ENCODE measurements at regions not wholly inside any gene's neighbourhood (a gene's known extent, or its start where the extent isn't known, plus 50 kb on each side); places are given as distances from the start of the nearest gene placed in this dataset.

- no peak for TF ChIP-seq CTCF (IDR thresholded peaks at IDR 0.05)
- H3K4me3 ChIP-seq: no peak overlapping the region
- no peaks in the 10 kb centered on the region for H3K36me3 ChIP-seq (ENCODE audit: insufficient read depth in 1 of 2, low read depth in 1 of 2)
- intact Hi-C loops (cut with DNase I): no loop called here
- no peaks in the 10 kb centered on the region for H3K9me3 ChIP-seq
- ATAC-seq (no peak), DNase-seq (no peak)
- no peak overlapping the region for H3K27ac ChIP-seq
- WGBS, 3 donors: 63 to 72% (median 71%) methylated on average over 3 of the region's 3 CpGs
- H3K27me3 ChIP-seq (ENCODE audit: insufficient read depth in 3 of 3, low read length in 2 of 3): no peaks in the 10 kb centered on the region
- H3K4me1 ChIP-seq: no peaks in the 10 kb centered on the region
Measured at GRCh38 chr4:15182600-15183220, 180.4 kb downstream of the CPEB2 start.

DNA sequence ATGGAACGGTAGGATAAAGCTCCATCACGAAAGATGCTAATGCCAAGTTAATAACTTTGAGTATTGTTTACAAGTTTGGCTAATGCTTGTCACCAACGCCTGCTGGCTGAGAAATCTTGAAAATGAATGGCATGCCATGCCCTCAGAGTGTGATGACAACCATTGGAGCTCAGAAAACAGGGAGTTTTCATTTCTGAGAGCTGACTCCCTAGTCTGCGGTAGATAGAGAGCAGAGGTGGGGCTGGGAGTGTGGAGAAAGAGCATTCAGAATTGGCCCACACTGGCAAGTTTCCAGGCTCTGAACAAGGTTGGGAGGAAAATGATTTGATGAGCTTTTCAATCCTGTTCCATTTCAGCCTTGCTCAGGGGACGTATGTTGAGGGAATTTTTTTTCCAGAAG lies 183.9 kb downstream of the CPEB2 start:
- TF ChIP-seq CTCF (IDR thresholded peaks at IDR 0.05): no peak
- no peak for ATAC-seq
- Histone ChIP-seq H3K4me3 (no peak overlapping the region), H3K9me3 (no peaks in the 10 kb centered on the region), H3K36me3 (ENCODE audit: insufficient read depth in 1 of 2, low read depth in 1 of 2) (no peaks in the 10 kb centered on the region), H3K27me3 (ENCODE audit: insufficient read depth in 3 of 3, low read length in 2 of 3) (no peaks in the 10 kb centered on the region), H3K4me1 (no peaks in the 10 kb centered on the region), H3K27ac (no peak overlapping the region)
- WGBS, 3 donors: 22 to 33% (median 30%) methylated on average over 5 of the region's 5 CpGs
- intact Hi-C loops (cut with DNase I): no loop called here
- no peak for DNase-seq

- Histone ChIP-seq H3K27me3 (ENCODE audit: insufficient read depth in 3 of 3, low read length in 2 of 3) (peaks cover 0 to 4% (median 0%) of the 10 kb centered on the region in 3 donors), H3K27ac (no peak overlapping the region), H3K4me1 (no peaks in the 10 kb centered on the region), H3K36me3 (ENCODE audit: insufficient read depth in 1 of 2, low read depth in 1 of 2) (no peaks in the 10 kb centered on the region), H3K4me3 (no peak overlapping the region), H3K9me3 (no peaks in the 10 kb centered on the region)
- DNase-seq: no peak
- ATAC-seq: no peak
- intact Hi-C loops (cut with DNase I): no loop called here
- no peak for TF ChIP-seq CTCF (IDR thresholded peaks at IDR 0.05)
Measured at GRCh38 chr4:15186806-15187205, 184.5 kb downstream of the CPEB2 start.

- no peaks in the 10 kb centered on the region for H3K9me3 ChIP-seq
- H3K4me3 ChIP-seq: no peak overlapping the region
- WGBS, 3 donors: 63 to 72% (median 69%) methylated on average over 3 of the region's 3 CpGs
- H3K36me3 ChIP-seq (ENCODE audit: insufficient read depth in 1 of 2, low read depth in 1 of 2): no peaks in the 10 kb centered on the region
- TF ChIP-seq CTCF (IDR thresholded peaks at IDR 0.05): no peak
- H3K27me3 ChIP-seq (ENCODE audit: insufficient read depth in 3 of 3, low read length in 2 of 3): peaks cover 0 to 4% (median 0%) of the 10 kb centered on the region in 3 donors
- intact Hi-C loops (cut with DNase I): no loop called here
- DNase-seq (no peak), ATAC-seq (no peak)
- H3K4me1 ChIP-seq: no peaks in the 10 kb centered on the region
- H3K27ac ChIP-seq: no peak overlapping the region
Measured at GRCh38 chr4:15188605-15189539, 186.6 kb downstream of the CPEB2 start.

All from psoas muscle (tissue), 7 donors.